Thoracic aorta (tissue), 2 donors: ENCODE measurements at regions not wholly inside any gene's neighbourhood (a gene's known extent, or its start where the extent isn't known, plus 50 kb on each side); places are given as distances from the start of the nearest gene placed in this dataset.

Experiments used
- ATAC-seq: fragments of 150-250 bp; one replicate; pipeline ENCODE4 v1.8.0; 2017; ENCODE audit warnings: low read depth; ENCODE audit not compliant: insufficient number of reproducible peaks, low FRiP score
- DNase-seq: peaks from one replicate; pipeline ENCODE4 v3.0.0-alpha.2; 2020; ENCODE audit warnings: low spot score
- H3K27ac ChIP-seq, 2 donors: fragments of 200-600 bp; sonication (generic); 1 replicate in 1 of 2; 2 replicates in 1 of 2; pipeline ENCODE4 v1.5.1; 2016; ENCODE audit warnings: mild to moderate bottlenecking in 2 of 2, moderate library complexity in 2 of 2
- H3K27me3 ChIP-seq: fragments of 200-600 bp; sonication (generic); replicated peaks from 2 replicates; pipeline ENCODE4 v1.6.0; 2016; ENCODE audit warnings: mild to moderate bottlenecking; ENCODE audit not compliant: insufficient read depth
- H3K36me3 ChIP-seq: fragments of 200-600 bp; sonication (generic); one replicate; pipeline ENCODE4 v1.5.1; 2016
- H3K4me1 ChIP-seq, 2 donors: fragments of 200-600 bp; sonication (generic); 1 replicate in 1 of 2; 2 replicates in 1 of 2; pipeline versions ENCODE4 v1.5.1 to v1.6.0; 2016; ENCODE audit warnings: low read depth in 2 of 2, mild to moderate bottlenecking in 1 of 2; ENCODE audit not compliant: control insufficient read depth in 1 of 2
- H3K4me3 ChIP-seq: fragments of 200-600 bp; sonication (generic); 2 replicates; pipeline ENCODE4 v1.5.1; 2016; ENCODE audit warnings: mild to moderate bottlenecking
- H3K9me3 ChIP-seq: fragments of 200-600 bp; sonication (generic); 2 replicates; pipeline ENCODE4 v1.5.1; 2016
- TF ChIP-seq, protein P1 (sequence below): fragments of 200-600 bp; sonication (generic); IDR thresholded peaks from one replicate; pipeline ENCODE4 v1.5.1; 2019; ENCODE audit warnings: antibody characterized with exemption

DNA sequence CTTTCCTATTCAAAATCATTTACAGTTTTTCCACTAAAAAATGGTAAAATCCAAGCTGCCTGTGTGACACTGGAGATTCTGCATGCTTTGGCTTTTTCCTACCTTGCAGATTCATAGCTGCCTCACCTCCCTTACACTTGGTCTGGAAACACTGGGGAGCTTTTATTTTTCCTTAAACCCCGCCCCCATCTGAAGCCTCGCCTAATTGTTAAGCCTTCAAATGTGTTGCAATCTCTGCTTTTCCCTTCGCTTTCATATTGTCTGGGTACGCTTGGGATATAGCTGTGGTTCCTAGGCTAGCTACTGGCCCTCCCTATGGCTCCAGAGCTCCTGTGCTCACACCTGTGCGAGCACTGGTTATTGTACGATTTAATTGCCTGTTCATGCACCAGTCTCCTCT lies 942.4 kb upstream of the GYPC start:
- DNase-seq (no peak), ATAC-seq (no peak)
- Histone ChIP-seq H3K9me3 (no peaks in the 10 kb centered on the region), H3K27me3 (no peaks in the 10 kb centered on the region), H3K4me1 (no peaks in the 10 kb centered on the region), H3K4me3 (no peak overlapping the region), H3K27ac (no peak overlapping the region), H3K36me3 (no peaks in the 10 kb centered on the region)
- TF ChIP-seq, protein P1, sequence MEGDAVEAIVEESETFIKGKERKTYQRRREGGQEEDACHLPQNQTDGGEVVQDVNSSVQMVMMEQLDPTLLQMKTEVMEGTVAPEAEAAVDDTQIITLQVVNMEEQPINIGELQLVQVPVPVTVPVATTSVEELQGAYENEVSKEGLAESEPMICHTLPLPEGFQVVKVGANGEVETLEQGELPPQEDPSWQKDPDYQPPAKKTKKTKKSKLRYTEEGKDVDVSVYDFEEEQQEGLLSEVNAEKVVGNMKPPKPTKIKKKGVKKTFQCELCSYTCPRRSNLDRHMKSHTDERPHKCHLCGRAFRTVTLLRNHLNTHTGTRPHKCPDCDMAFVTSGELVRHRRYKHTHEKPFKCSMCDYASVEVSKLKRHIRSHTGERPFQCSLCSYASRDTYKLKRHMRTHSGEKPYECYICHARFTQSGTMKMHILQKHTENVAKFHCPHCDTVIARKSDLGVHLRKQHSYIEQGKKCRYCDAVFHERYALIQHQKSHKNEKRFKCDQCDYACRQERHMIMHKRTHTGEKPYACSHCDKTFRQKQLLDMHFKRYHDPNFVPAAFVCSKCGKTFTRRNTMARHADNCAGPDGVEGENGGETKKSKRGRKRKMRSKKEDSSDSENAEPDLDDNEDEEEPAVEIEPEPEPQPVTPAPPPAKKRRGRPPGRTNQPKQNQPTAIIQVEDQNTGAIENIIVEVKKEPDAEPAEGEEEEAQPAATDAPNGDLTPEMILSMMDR, result no peak

DNA sequence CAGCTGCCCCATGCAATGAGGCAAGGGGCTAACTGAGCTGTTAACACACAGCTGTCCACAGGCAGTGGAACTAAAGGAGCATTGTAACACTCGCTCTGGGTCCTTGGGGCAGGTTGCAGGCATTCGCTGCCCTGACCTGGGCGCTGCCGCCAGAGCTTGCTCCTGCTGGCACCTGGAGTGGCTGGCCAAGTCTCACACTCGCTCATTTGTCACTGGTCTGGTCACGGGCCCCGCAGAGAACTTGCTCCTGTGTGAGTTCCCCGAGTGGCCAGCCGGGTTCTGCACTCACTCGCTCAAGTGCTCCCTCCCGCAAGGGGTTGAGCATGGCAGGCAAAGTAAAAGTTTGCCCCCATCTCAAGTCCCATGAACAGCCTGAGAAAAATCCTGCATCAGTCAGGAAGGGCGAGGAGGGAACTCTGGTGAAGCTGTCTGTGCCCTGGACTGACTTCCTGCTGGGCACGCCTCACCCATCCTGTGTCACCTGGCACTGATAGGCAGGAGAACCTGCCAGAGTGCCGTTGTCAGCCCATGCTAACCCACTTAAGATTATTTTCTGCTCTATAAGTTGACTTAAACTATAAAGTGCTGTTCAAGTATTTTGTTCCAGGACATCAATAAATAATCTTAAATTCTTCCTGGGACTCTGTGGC lies 934.8 kb upstream of the GYPC start:
- H3K4me3 ChIP-seq, result no peak overlapping the region
- TF ChIP-seq, protein P1, result no peak
- DNase-seq (no peak), ATAC-seq (no peak)
- no peaks in the 10 kb centered on the region for H3K36me3 ChIP-seq
- no peak overlapping the region for H3K27ac ChIP-seq
- H3K4me1 ChIP-seq, result no peaks in the 10 kb centered on the region
- no peaks in the 10 kb centered on the region for H3K27me3 ChIP-seq
- no peaks in the 10 kb centered on the region for H3K9me3 ChIP-seq

DNA sequence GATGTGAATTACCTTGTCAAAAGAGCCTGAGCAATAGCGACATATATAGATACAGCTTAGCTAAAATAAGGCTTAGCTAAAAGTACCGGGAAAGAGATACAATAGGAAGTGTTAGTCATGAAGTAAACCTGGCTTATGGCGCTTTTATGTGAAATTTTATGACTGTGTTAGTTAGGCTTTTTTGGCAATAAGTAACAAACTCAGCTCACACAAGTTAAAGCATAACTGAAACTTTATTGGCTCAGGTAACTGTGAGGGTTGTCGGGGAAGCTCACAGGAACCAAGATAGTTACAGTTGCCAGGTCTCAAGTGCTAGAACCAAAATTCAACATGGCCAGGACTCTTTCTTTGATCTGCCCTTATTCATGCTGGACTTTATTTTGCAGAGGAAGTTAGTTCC lies 925.0 kb upstream of the GYPC start:
- H3K27ac ChIP-seq, result no peak overlapping the region
- DNase-seq, result no peak
- no peak overlapping the region for H3K4me3 ChIP-seq
- no peaks in the 10 kb centered on the region for H3K27me3 ChIP-seq
- H3K36me3 ChIP-seq, result no peaks in the 10 kb centered on the region
- TF ChIP-seq, protein P1, result no peak
- H3K4me1 ChIP-seq, result no peaks in the 10 kb centered on the region
- H3K9me3 ChIP-seq, result no peaks in the 10 kb centered on the region
- ATAC-seq, result no peak

DNA sequence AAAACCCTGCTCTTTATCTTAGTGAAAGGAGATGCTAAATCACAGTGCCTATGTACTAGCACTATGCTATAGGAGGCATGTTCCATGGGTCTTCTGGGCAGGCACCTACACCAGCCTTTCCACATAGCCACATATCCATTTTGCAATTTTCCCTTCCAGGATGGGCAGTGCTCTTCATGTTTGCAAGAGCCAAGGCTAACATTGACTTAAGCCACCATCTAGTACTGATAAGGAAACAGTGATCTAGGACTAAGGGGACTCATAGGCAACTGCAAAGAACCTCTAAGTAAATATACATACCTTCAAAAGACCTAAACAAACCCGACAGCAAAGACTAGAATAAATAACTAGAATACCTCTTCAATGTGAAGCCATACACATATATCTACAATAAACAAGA lies 919.7 kb upstream of the GYPC start:
- TF ChIP-seq, protein P1, result no peak
- Histone ChIP-seq H3K36me3 (no peaks in the 10 kb centered on the region), H3K27ac (no peak overlapping the region), H3K27me3 (no peaks in the 10 kb centered on the region), H3K4me1 (no peaks in the 10 kb centered on the region), H3K9me3 (no peaks in the 10 kb centered on the region), H3K4me3 (no peak overlapping the region)
- ATAC-seq (no peak), DNase-seq (no peak)

DNA sequence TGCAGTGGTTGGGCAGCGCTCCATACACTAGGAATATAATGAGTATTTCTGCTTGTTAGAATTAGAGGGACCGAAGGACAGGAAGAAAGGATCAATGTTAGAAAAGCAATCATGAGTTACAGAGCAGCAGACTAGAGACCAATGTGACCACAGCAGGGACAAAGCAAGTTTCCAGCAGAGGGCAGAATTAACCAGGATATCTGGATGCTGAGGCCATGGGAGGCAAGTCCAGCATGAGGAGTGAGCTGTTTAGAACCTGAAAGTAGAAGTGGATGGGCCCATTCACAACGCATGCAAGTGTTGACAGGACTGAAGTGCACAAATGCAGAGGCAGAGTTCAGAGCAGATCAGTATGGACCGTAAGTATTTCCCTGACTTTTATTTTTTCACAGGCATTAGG lies 910.4 kb upstream of the GYPC start:
- H3K4me3 ChIP-seq, result no peak overlapping the region
- TF ChIP-seq, protein P1, result no peak
- DNase-seq, result no peak
- H3K27me3 ChIP-seq, result no peaks in the 10 kb centered on the region
- H3K36me3 ChIP-seq, result no peaks in the 10 kb centered on the region
- H3K27ac ChIP-seq, result no peak overlapping the region
- H3K9me3 ChIP-seq, result no peaks in the 10 kb centered on the region
- no peaks in the 10 kb centered on the region for H3K4me1 ChIP-seq
- no peak for ATAC-seq
